ENCODE measurements at regions not wholly inside any gene's neighbourhood (a gene's known extent, or its start where the extent isn't known, plus 50 kb on each side); places are given as distances from the start of the nearest gene placed in this dataset.
"Not testable (repeated sequence)": the region's sequence is repeated elsewhere in the genome, so short reads cannot be mapped to it uniquely, and the experiment has no call there.

DNA sequence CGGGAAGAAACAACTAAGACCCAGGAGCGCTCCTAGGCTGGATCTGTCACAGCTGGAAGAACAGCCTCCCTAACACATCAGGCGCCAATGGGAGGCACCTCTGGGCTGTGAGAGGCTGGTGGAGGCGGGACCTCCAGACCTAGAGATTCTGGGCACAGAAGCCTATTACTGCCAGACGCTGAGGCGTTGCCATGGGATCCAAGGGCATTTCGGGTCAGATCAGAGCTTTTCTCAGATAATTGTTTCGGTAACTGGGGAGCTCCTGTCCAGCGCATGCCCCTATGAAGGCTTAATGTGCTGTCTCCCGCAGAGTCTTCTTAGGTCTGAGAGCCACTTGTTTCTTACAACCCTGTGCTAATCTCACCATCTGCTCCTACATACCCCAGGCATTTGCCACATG lies 339.2 kb downstream of the ZNF716 start:
- TF ChIP-seq, protein P1, sequence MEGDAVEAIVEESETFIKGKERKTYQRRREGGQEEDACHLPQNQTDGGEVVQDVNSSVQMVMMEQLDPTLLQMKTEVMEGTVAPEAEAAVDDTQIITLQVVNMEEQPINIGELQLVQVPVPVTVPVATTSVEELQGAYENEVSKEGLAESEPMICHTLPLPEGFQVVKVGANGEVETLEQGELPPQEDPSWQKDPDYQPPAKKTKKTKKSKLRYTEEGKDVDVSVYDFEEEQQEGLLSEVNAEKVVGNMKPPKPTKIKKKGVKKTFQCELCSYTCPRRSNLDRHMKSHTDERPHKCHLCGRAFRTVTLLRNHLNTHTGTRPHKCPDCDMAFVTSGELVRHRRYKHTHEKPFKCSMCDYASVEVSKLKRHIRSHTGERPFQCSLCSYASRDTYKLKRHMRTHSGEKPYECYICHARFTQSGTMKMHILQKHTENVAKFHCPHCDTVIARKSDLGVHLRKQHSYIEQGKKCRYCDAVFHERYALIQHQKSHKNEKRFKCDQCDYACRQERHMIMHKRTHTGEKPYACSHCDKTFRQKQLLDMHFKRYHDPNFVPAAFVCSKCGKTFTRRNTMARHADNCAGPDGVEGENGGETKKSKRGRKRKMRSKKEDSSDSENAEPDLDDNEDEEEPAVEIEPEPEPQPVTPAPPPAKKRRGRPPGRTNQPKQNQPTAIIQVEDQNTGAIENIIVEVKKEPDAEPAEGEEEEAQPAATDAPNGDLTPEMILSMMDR (IDR thresholded peaks at IDR 0.05; ENCODE audit: low read depth, low read length): no peak
- no peak for DNase-seq (ENCODE audit: low read depth in 1 of 2, low spot score in 1 of 2)

DNA sequence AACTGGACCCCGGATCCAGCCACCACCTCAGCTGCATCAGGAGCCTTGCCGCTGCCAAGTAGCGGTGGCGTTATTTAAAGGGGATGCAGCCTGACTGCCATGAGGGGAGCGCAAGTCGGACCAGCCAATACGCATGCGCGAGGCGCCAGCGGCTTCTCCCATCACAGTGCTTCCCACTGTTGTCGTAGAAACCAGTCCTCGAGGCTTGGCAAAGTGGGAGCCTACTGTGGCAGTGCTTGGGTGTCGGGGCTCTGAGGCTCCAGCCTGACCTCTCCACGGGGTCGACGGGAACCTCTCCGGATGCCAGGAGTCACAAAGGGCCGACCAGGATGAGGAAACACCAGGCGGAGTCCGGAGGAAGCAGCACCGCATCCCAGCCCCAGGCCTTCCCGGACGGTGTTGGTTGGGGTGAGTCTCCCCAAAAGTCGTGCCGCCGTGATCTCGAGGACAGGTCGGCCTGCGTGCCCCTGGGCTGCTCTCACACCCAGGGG lies 369.6 kb downstream of the ZNF716 start:
- TF ChIP-seq, protein P1 (IDR thresholded peaks at IDR 0.05; ENCODE audit: low read depth, low read length): no peak
- Histone ChIP-seq H3K27me3 (no peaks in the 10 kb centered on the region), H3K4me3 (no peak overlapping the region), H3K9me3 (ENCODE audit: low read depth) (no peaks in the 10 kb centered on the region), H3K27ac (no peak overlapping the region), H3K4me1 (ENCODE audit: low read depth) (no peaks in the 10 kb centered on the region), H3K36me3 (no peaks in the 10 kb centered on the region)
- no peak for DNase-seq (ENCODE audit: low read depth in 1 of 2, low spot score in 1 of 2)

More for the DNA sequence above, 339.2 kb downstream of the ZNF716 start:
- H3K4me3 ChIP-seq: no peak overlapping the region
- H3K9me3 ChIP-seq (ENCODE audit: low read depth): no peaks in the 10 kb centered on the region
- no peaks in the 10 kb centered on the region for H3K27me3 ChIP-seq
- H3K27ac ChIP-seq: no peak overlapping the region
- no peaks in the 10 kb centered on the region for H3K4me1 ChIP-seq (ENCODE audit: low read depth)
- H3K36me3 ChIP-seq: no peaks in the 10 kb centered on the region

DNA sequence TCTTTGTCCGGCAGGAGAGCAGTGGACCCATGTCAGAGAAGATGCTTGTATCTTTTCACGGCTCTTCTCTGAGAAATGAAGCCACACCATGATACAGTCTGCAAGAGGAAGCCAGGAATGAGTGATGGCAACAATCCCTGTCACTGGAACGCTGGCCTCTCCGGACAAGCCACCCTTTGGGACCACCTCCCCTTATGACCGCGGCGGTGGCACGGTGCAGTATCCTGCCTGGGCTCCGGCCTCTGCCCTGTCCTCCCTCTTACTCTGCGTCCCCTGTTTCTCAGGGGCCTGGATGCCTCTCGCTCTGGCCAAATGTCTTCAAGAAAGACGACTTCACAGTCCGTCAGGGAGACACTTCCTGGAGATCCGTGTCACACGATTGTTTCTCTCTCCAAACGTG lies 370.5 kb downstream of the ZNF716 start:
- H3K27ac ChIP-seq: no peak overlapping the region
- H3K27me3 ChIP-seq: no peaks in the 10 kb centered on the region
- no peaks in the 10 kb centered on the region for H3K4me1 ChIP-seq (ENCODE audit: low read depth)
- H3K36me3 ChIP-seq: no peaks in the 10 kb centered on the region
- no peak overlapping the region for H3K4me3 ChIP-seq
- no peaks in the 10 kb centered on the region for H3K9me3 ChIP-seq (ENCODE audit: low read depth)
- TF ChIP-seq, protein P1 (IDR thresholded peaks at IDR 0.05; ENCODE audit: low read depth, low read length): no peak
- DNase-seq (ENCODE audit: low read depth in 1 of 2, low spot score in 1 of 2): no peak

DNA sequence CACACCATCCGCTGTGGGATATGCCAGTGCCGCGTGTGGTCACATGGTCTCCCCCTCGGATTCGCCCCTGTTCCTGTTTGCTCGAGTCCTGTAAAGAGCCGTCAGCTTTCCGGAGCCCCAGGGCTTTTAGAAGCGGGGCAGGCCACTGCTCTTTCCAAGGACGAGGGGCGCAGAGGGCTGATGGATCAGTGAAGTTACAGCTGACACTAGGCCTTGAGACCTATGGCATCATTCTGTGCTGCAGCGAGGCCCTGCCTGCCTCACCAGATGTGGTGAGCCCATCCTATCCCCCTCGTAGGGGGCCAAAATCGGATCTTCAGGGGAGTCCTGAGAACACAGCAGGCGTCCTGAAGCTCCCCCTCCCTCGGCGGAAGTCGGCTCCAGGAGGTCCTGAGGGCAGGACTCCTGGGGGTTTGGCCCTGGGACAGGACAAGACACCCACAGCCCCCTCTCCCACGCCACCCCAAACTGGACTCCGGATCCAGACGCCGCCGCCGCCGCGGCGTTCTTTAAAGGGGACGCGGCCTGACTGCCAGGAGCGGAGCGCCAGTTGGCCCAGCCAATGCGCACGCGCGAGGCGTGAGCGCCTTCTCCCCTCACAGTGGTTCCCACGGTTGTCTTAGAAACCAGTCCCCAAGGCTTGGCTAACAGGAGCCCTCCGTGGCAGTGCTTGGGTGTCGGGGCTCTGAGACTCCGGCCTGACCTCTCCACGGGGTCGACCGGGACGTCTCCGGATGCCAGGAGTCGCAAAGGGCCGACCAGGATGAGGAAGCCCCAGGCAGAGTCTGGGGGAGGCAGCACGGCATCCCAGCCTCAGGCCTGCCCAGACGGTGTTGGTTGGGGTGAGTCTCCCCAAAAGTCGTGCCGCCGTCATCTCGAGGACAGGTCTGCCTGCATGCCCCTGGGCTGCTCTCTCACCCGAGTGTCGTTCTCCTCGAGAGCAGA lies 371.7 kb downstream of the ZNF716 start:
- no peak overlapping the region for H3K4me3 ChIP-seq
- no peak overlapping the region for H3K27ac ChIP-seq
- H3K9me3 ChIP-seq (ENCODE audit: low read depth): no peaks in the 10 kb centered on the region
- DNase-seq (ENCODE audit: low read depth in 1 of 2, low spot score in 1 of 2): no peak
- H3K4me1 ChIP-seq (ENCODE audit: low read depth): no peaks in the 10 kb centered on the region
- TF ChIP-seq, protein P1 (IDR thresholded peaks at IDR 0.05; ENCODE audit: low read depth, low read length): no peak
- no peaks in the 10 kb centered on the region for H3K36me3 ChIP-seq
- no peaks in the 10 kb centered on the region for H3K27me3 ChIP-seq

DNA sequence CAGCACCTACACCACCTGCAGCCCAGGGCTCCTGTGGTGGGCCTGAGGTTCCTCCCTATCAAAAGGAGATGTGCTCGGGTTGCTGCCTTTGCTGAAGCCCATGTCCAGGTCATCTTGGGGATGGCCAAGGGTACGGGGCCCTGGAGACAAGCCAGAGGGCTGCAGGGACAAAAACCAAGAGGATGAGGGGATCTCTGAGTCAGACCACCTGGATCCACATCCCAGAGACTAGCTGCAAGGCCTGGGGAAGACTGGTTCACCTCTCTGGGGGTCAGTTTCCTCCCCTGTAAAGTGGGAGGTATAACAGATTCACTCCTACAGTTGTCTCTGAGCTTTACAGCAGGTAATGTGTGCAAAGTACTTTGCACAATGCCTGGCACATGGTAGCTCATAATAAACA lies 376.6 kb downstream of the ZNF716 start:
- not testable (repeated sequence) for H3K27me3 ChIP-seq; H3K36me3 ChIP-seq; H3K4me1 ChIP-seq (ENCODE audit: low read depth); H3K27ac ChIP-seq; H3K4me3 ChIP-seq; DNase-seq (ENCODE audit: low read depth in 1 of 2, low spot score in 1 of 2); H3K9me3 ChIP-seq (ENCODE audit: low read depth)

DNA sequence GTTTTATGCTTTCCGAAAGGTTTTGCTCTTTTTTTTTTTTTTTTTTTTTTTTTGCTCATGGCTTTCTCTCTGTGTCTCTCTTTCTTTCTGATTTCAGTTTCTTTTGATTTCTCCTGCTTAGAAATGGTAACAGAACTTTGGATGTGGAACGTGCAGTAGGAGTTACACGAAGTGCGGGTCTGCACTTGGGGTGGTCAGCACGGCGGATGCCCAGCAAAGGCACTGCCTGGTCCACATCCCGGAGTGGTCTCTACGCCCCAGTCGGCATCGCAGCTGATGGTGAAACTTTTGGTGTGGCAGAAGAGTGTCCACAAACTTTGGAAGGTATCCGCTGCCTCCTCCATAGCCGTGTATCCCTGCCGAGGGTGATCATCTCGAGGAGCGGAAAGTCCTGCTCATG lies 385.2 kb downstream of the ZNF716 start:
- DNase-seq (ENCODE audit: low read depth in 1 of 2, low spot score in 1 of 2); H3K27me3 ChIP-seq; H3K27ac ChIP-seq; H3K9me3 ChIP-seq (ENCODE audit: low read depth); H3K4me3 ChIP-seq; H3K4me1 ChIP-seq (ENCODE audit: low read depth); H3K36me3 ChIP-seq: not testable (repeated sequence)

DNA sequence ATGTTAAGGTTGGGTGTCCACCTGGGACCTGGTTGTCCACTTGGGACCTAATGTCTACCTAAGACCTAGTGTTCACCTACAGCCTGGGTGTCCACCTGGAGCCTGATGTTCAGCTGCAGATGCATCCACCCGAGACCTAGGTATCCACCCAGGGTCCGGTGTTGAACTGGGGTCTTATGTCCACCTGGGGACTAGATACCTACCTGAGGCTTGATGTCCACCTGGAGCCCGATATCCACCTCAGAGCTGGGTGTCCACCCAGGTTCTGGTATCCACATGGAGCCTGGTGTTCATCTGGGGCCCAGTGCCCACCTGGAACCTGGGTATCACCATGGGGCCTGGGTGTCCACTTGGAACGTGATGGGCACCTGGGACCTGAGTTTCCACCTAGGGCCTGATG lies 389.2 kb downstream of the ZNF716 start:
- H3K4me1 ChIP-seq (ENCODE audit: low read depth); H3K27ac ChIP-seq; H3K27me3 ChIP-seq; H3K4me3 ChIP-seq; H3K9me3 ChIP-seq (ENCODE audit: low read depth); H3K36me3 ChIP-seq; DNase-seq (ENCODE audit: low read depth in 1 of 2, low spot score in 1 of 2): not testable (repeated sequence)

Measured in cardiac muscle cell (in vitro differentiated cells and primary cell).